HG03571 (cell line): ENCODE measurements at regions not wholly inside any gene's neighbourhood (a gene's known extent, or its start where the extent isn't known, plus 50 kb on each side); places are given as distances from the start of the nearest gene placed in this dataset.

Experiments used
- ATAC-seq: cut with Tn5 transposase; IDR thresholded peaks from one replicate; pipeline ENCODE4 v1.9.1; 2021; ENCODE audit not compliant: unreplicated experiment

- no peak for ATAC-seq
Observed at GRCh38 chr13:68696907-68697306, 1410.7 kb upstream of the ATXN8OS start.

GRCh38 chr13:68692049-68692448, 1415.6 kb upstream of the ATXN8OS start:
- no peak for ATAC-seq

GRCh38 chr13:68690567-68690966, 1417.1 kb upstream of the ATXN8OS start:
- no peak for ATAC-seq

GRCh38 chr13:68676513-68677115, 1431.0 kb upstream of the ATXN8OS start:
- no peak for ATAC-seq

GRCh38 chr13:68675209-68675608, 1432.4 kb upstream of the ATXN8OS start:
- no peak for ATAC-seq

- ATAC-seq, result no peak
Observed at GRCh38 chr13:68667863-68668262, 1437.7 kb upstream of the PCDH9 start.

- ATAC-seq, result no peak
Observed at GRCh38 chr13:68666774-68667397, 1436.8 kb upstream of the PCDH9 start.

- ATAC-seq, result no peak
Observed at GRCh38 chr13:68645814-68646213, 1415.7 kb upstream of the PCDH9 start.

- no peak for ATAC-seq
Observed at GRCh38 chr13:68644611-68645010, 1414.5 kb upstream of the PCDH9 start.

- ATAC-seq, result no peak
Observed at GRCh38 chr13:68636784-68637183, 1406.6 kb upstream of the PCDH9 start.

- no peak for ATAC-seq
Observed at GRCh38 chr13:68628994-68629393, 1398.9 kb upstream of the PCDH9 start.

- ATAC-seq, result no peak
Observed at GRCh38 chr13:68627379-68627778, 1397.2 kb upstream of the PCDH9 start.

GRCh38 chr13:68616600-68617222, 1386.6 kb upstream of the PCDH9 start:
- ATAC-seq, result no peak

GRCh38 chr13:68609661-68610060, 1379.5 kb upstream of the PCDH9 start:
- ATAC-seq, result no peak

- no peak for ATAC-seq
Observed at GRCh38 chr13:68608147-68608546, 1378.0 kb upstream of the PCDH9 start.

GRCh38 chr13:68597641-68598040, 1367.5 kb upstream of the PCDH9 start:
- no peak for ATAC-seq

GRCh38 chr13:68588623-68589022, 1358.5 kb upstream of the PCDH9 start:
- ATAC-seq, result peak; percentile 100

- no peak for ATAC-seq
Observed at GRCh38 chr13:68584776-68585175, 1354.6 kb upstream of the PCDH9 start.

- ATAC-seq, result no peak
Observed at GRCh38 chr13:68574053-68574452, 1343.9 kb upstream of the PCDH9 start.

- no peak for ATAC-seq
Observed at GRCh38 chr13:68551701-68552522, 1321.8 kb upstream of the PCDH9 start.

GRCh38 chr13:68550330-68550729, 1320.2 kb upstream of the PCDH9 start:
- ATAC-seq, result no peak

GRCh38 chr13:68540244-68540643, 1310.1 kb upstream of the PCDH9 start:
- no peak for ATAC-seq
